ENCODE measurements at regions not wholly inside any gene's neighbourhood (a gene's known extent, or its start where the extent isn't known, plus 50 kb on each side); places are given as distances from the start of the nearest gene placed in this dataset.

DNA sequence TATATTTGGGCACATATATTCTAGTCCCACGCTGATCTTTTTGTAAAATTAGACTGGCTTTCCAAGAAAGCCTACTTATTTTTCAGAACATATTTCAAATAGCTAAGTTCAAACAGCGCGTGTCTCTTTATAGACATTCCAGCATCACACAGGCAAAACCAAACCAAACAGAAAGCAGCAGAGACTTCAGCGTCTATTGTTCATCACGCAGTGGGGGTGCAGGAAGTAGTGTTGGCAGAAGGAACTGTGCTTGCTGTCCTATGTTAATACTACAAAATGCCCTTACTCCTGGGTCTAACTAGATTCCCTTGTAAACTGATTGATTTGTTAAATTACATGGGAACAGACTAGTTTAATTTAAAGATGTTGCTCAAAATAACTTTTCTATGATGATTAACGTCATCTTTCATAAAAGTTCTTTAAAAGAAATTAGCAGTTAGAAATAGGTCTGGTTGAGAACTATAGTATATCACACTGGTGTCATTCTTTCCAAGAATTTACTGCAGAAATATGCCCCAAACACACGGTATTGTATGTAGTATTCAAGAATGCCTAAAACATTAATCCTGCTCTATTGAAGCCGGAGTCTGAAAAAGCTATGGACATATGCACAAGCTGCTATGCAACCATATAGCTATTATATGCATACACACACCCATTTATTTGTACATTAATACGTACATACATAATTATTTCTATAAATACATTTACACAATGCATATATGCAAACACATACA is 436.3 kb downstream of the CBLN2 start:
- TF ChIP-seq, protein P1, sequence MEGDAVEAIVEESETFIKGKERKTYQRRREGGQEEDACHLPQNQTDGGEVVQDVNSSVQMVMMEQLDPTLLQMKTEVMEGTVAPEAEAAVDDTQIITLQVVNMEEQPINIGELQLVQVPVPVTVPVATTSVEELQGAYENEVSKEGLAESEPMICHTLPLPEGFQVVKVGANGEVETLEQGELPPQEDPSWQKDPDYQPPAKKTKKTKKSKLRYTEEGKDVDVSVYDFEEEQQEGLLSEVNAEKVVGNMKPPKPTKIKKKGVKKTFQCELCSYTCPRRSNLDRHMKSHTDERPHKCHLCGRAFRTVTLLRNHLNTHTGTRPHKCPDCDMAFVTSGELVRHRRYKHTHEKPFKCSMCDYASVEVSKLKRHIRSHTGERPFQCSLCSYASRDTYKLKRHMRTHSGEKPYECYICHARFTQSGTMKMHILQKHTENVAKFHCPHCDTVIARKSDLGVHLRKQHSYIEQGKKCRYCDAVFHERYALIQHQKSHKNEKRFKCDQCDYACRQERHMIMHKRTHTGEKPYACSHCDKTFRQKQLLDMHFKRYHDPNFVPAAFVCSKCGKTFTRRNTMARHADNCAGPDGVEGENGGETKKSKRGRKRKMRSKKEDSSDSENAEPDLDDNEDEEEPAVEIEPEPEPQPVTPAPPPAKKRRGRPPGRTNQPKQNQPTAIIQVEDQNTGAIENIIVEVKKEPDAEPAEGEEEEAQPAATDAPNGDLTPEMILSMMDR (IDR thresholded peaks at IDR 0.05; ENCODE audit: poor library complexity) = no peak
- TF ChIP-seq EZH2 (IDR thresholded peaks at IDR 0.05; ENCODE audit: borderline replicate concordance) = no peak
- TF ChIP-seq EZH2phosphoT487 (IDR thresholded peaks at IDR 0.05; ENCODE audit: low read depth, severe bottlenecking, unreplicated experiment) = no peak
